HCT116 (cell line): ENCODE measurements at regions not wholly inside any gene's neighbourhood (a gene's known extent, or its start where the extent isn't known, plus 50 kb on each side); places are given as distances from the start of the nearest gene placed in this dataset.
A peak's percentile ranks its signal among the peaks of the same experiment; 100 is the strongest.

ENCODE experiments used
- ATAC-seq: fragments of 200-7000 bp; cut with Tn5 transposase; 2 replicates; pipeline ENCODE4 v1.9.1; 2020; ENCODE audit warnings: mild to moderate bottlenecking, moderate library complexity
- BruUV-seq: library from RNA; stranded (reverse); fragments of 400-500 nt; replicated peaks from 2 replicates; lab custom pipeline; 2021; lab: Mats Ljungman, UMichigan
- CTCF ChIA-PET: fragments of 300-600 bp; sonication (Branson Sonifier 250); formaldehyde crosslinking; loops from one replicate; lab custom pipeline; 2021; ENCODE audit warnings: antibody characterized with exemption; lab: Charles Lee
- POLR2A ChIA-PET: fragments of 300-600, 350-600 bp; sonication (Branson Sonifier 250); formaldehyde crosslinking; loops from one replicate; lab custom pipeline; 2021; ENCODE audit warnings: antibody characterized with exemption; lab: Charles Lee
- RAD21 ChIA-PET, 2 experiments: fragments of 300-600 bp; sonication (Branson Sonifier 250); formaldehyde crosslinking; loops; one replicate each; lab custom pipeline; 2023; ENCODE audit warnings: low total read pairs in 2 of 2; ENCODE audit not compliant: uncharacterized antibody in 2 of 2, unreplicated experiment in 2 of 2, low non-redundant PET in 1 of 2; lab: Charles Lee
- DNase-seq: peaks from one replicate; pipeline ENCODE4 v3.0.0-alpha.2; 2010; ENCODE audit warnings: low read depth, low spot score
- H2AFZ ChIP-seq: fragments of 200-600 bp; shearing (Covaris generic), sonication (generic); 2 replicates; pipeline ENCODE4 v1.6.1; 2017; ENCODE audit warnings: low read depth, mixed run types, mixed read lengths, antibody characterized with exemption, low read length; ENCODE audit not compliant: poor library complexity, severe bottlenecking
- H3K27ac ChIP-seq: 2 replicates; pipeline ENCODE4 v1.5.1; 2012; ENCODE audit warnings: low read depth, low read length
- H3K27me3 ChIP-seq: fragments of 200-600 bp; sonication (generic); 2 replicates; pipeline ENCODE4 v1.6.1; 2016; ENCODE audit warnings: mixed run types, low read length, mixed read lengths; ENCODE audit not compliant: insufficient read depth
- H3K36me3 ChIP-seq, 2 experiments: fragments of 200-500 bp in 1 of 2; fragments of 200-600 bp in 1 of 2; sonication (Bioruptor generic) in 1 of 2; sonication (generic) in 1 of 2; 2 replicates each; pipeline versions ENCODE4 v1.5.1 to v1.6.1; 2014 to 2016; ENCODE audit warnings: low read length in 2 of 2, inconsistent platforms in 1 of 2, mixed read lengths in 1 of 2, mixed run types in 1 of 2; ENCODE audit not compliant: insufficient read depth in 2 of 2, control insufficient read depth in 1 of 2
- H3K4me1 ChIP-seq, 2 experiments: fragments of 200-600 bp in 1 of 2; sonication (generic) in 1 of 2; 2 replicates each; pipeline versions ENCODE4 v1.5.1 to v1.6.1; 2012 to 2017; ENCODE audit warnings: low read length in 2 of 2, inconsistent platforms in 1 of 2, mild to moderate bottlenecking in 1 of 2, mixed read lengths in 1 of 2, mixed run types in 1 of 2, moderate library complexity in 1 of 2; ENCODE audit not compliant: insufficient read depth in 2 of 2, control insufficient read depth in 1 of 2
- H3K4me2 ChIP-seq: fragments of 200-600 bp; sonication (generic); 2 replicates; pipeline ENCODE4 v1.6.1; 2017; ENCODE audit warnings: mixed run types, low read length, mixed read lengths
- H3K4me3 ChIP-seq, 2 experiments: fragments of 200-600 bp in 1 of 2; sonication (generic) in 1 of 2; replicated peaks in 1 of 2; 2 replicates each; pipeline ENCODE4 v1.5.1; 2011 to 2016; ENCODE audit warnings: low read length in 2 of 2, control low read depth in 1 of 2, low read depth in 1 of 2, mild to moderate bottlenecking in 1 of 2, mixed read lengths in 1 of 2, mixed run types in 1 of 2
- H3K79me2 ChIP-seq: fragments of 200-600 bp; sonication (generic); 2 replicates; pipeline ENCODE4 v1.6.1; 2017; ENCODE audit warnings: mild to moderate bottlenecking, mixed run types, low read length, moderate library complexity, mixed read lengths; ENCODE audit not compliant: insufficient read depth
- H3K9ac ChIP-seq: fragments of 200-600 bp; sonication (generic); 2 replicates; pipeline ENCODE4 v1.6.1; 2016; ENCODE audit warnings: low read length, mixed read lengths
- H3K9me2 ChIP-seq: fragments of 200-600 bp; sonication (generic), shearing (Covaris generic); 2 replicates; pipeline ENCODE4 v1.6.1; 2017; ENCODE audit warnings: mixed run types, mild to moderate bottlenecking, moderate library complexity; ENCODE audit not compliant: insufficient read depth
- H3K9me3 ChIP-seq, 2 experiments: fragments of 200-500 bp in 1 of 2; fragments of 200-600 bp in 1 of 2; sonication (Bioruptor generic) in 1 of 2; sonication (generic) in 1 of 2; 2 replicates each; pipeline ENCODE4 v1.6.1; 2014 to 2017; ENCODE audit warnings: low read length in 2 of 2, mixed read lengths in 2 of 2, inconsistent platforms in 1 of 2, low read depth in 1 of 2, mild to moderate bottlenecking in 1 of 2, mixed run types in 1 of 2, moderate library complexity in 1 of 2; ENCODE audit not compliant: control insufficient read depth in 1 of 2, insufficient read depth in 1 of 2
- H4K20me1 ChIP-seq: fragments of 200-600 bp; sonication (generic), shearing (Covaris generic); 2 replicates; pipeline ENCODE4 v1.6.1; 2017; ENCODE audit warnings: mixed run types, mild to moderate bottlenecking, moderate library complexity; ENCODE audit not compliant: insufficient read depth
- CBX3 ChIP-seq: IDR thresholded peaks from 2 replicates; pipeline ENCODE4 v1.6.1; 2012; ENCODE audit warnings: low read depth
- EGR1 ChIP-seq: IDR thresholded peaks from 2 replicates; pipeline ENCODE4 v1.6.1; 2012; ENCODE audit warnings: low read depth
- EZH2 ChIP-seq: fragments of 200-600 bp; sonication (generic); IDR thresholded peaks from 2 replicates; pipeline ENCODE4 v1.6.1; 2017; ENCODE audit warnings: antibody characterized with exemption, mixed run types
- POLR2A ChIP-seq: IDR thresholded peaks from 2 replicates; pipeline ENCODE4 v1.7.0; 2011; ENCODE audit warnings: borderline replicate concordance; ENCODE audit not compliant: insufficient read depth, insufficient read length; ENCODE audit errors: extremely low read depth
- POLR2AphosphoS5 ChIP-seq: IDR thresholded peaks from 2 replicates; pipeline ENCODE4 v1.6.1; 2011; ENCODE audit warnings: mild to moderate bottlenecking, low read depth, low read length, moderate library complexity
- REST ChIP-seq: IDR thresholded peaks from 2 replicates; pipeline ENCODE4 v1.6.1; 2012; ENCODE audit warnings: low read depth
- SIN3A ChIP-seq: IDR thresholded peaks from 2 replicates; pipeline ENCODE4 v1.6.1; 2012; ENCODE audit warnings: low read depth
- TCF7L2 ChIP-seq: IDR thresholded peaks from 2 replicates; pipeline ENCODE4 v1.7.0; 2011; ENCODE audit warnings: borderline replicate concordance, inconsistent platforms; ENCODE audit not compliant: insufficient read depth, insufficient read length; ENCODE audit errors: extremely low read depth
- YY1 ChIP-seq: IDR thresholded peaks from 2 replicates; pipeline ENCODE4 v1.6.1; 2011; ENCODE audit warnings: low read length, low read depth, moderate library complexity, mild to moderate bottlenecking; ENCODE audit not compliant: insufficient replicate concordance; ENCODE audit errors: extremely low read depth
- intact Hi-C: fragments of 100-400 bp; cut with micrococcal nuclease; formaldehyde crosslinking; loops from 2 replicates; pipeline ENCODE4 v1.10.0; 2022
- TF ChIP-seq, protein P1 (sequence below): IDR thresholded peaks from 2 replicates; pipeline ENCODE4 v1.6.1; 2011; ENCODE audit warnings: mild to moderate bottlenecking, low read length, moderate library complexity; ENCODE audit not compliant: insufficient replicate concordance; ENCODE audit errors: extremely low read depth
- TF ChIP-seq, protein P2 (sequence below): IDR thresholded peaks from 2 replicates; pipeline ENCODE4 v1.6.1; 2012
- TF ChIP-seq, protein P3 (sequence below), 3 experiments: fragments of 200-600 bp in 1 of 3; sonication (generic) in 1 of 3; IDR thresholded peaks in 2 of 3; conservative IDR thresholded peaks in 1 of 3; 2 replicates each; pipeline ENCODE4 v1.5.1; 2012 to 2017; ENCODE audit warnings: low read depth in 2 of 3, low read length in 2 of 3, antibody characterized with exemption in 1 of 3, borderline replicate concordance in 1 of 3, control low read depth in 1 of 3, mild to moderate bottlenecking in 1 of 3, mixed read lengths in 1 of 3, mixed run types in 1 of 3, moderate library complexity in 1 of 3; ENCODE audit not compliant: insufficient read depth in 1 of 3
- TF ChIP-seq, protein P4 (sequence below): IDR thresholded peaks from 2 replicates; pipeline ENCODE4 v1.6.1; 2012

DNA sequence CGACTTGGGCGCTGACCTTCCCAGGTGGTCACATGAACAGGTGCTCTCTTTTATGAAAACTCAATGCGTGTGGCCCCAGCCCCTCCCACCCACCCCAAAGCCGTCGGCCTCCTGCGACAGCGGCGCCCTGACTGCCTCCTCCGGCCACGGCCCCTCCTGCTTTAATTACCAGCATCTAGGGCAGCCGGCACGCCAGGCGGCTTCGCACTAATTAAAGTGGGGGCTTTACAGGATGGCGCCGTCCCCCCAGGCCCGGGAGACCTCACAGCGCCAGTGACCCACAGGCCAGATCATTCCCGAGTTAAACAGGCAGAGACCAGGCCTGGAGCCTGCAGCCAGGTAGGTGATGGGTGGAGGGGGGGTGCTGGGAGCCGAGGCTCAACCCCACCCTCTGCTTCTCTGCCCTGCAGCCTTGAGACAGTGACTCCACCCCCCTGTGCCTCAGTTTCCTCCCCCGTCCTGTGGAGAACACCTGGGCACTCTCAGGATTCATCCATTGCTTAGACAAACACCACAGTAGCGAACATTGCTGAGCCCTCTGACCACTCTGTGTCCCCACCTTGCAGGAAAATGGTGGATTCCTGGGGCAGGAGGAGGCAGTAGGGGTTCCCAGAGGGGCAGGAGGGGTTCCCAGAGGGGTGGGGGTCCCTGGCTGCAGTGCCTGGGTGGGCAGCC, 100.8 kb downstream of the MICALL2 start:
- Histone ChIP-seq H3K4me2 (no peak overlapping the region), H3K27me3 (no peaks in the 10 kb centered on the region), H3K27ac (no peak overlapping the region), H3K9me3 (no peaks in the 10 kb centered on the region), H3K9me2 (no peaks in the 10 kb centered on the region), H4K20me1 (no peaks in the 10 kb centered on the region), H3K4me3 (no peak overlapping the region), H3K4me1 (peaks cover 8 to 9% of the 10 kb centered on the region in 2 experiments; a peak in 3 of 4 replicates), H3K36me3 (no peaks in the 10 kb centered on the region), H2AFZ (no peak overlapping the region)
- DNase-seq (no peak), ATAC-seq (peak; percentile 18)
- no TSS peak for BruUV-seq
- POLR2A ChIA-PET = no interaction called here
- TF ChIP-seq, protein P1, sequence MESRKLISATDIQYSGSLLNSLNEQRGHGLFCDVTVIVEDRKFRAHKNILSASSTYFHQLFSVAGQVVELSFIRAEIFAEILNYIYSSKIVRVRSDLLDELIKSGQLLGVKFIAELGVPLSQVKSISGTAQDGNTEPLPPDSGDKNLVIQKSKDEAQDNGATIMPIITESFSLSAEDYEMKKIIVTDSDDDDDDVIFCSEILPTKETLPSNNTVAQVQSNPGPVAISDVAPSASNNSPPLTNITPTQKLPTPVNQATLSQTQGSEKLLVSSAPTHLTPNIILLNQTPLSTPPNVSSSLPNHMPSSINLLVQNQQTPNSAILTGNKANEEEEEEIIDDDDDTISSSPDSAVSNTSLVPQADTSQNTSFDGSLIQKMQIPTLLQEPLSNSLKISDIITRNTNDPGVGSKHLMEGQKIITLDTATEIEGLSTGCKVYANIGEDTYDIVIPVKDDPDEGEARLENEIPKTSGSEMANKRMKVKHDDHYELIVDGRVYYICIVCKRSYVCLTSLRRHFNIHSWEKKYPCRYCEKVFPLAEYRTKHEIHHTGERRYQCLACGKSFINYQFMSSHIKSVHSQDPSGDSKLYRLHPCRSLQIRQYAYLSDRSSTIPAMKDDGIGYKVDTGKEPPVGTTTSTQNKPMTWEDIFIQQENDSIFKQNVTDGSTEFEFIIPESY = no peak
- TF ChIP-seq, protein P2, sequence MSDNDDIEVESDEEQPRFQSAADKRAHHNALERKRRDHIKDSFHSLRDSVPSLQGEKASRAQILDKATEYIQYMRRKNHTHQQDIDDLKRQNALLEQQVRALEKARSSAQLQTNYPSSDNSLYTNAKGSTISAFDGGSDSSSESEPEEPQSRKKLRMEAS = no peak
- TF ChIP-seq POLR2A (no peak), TCF7L2 (no peak), EZH2 (no peak), YY1 (no peak), CBX3 (no peak), REST (no peak), EGR1 (no peak), POLR2AphosphoS5 (no peak), SIN3A (no peak)
- TF ChIP-seq, protein P3, sequence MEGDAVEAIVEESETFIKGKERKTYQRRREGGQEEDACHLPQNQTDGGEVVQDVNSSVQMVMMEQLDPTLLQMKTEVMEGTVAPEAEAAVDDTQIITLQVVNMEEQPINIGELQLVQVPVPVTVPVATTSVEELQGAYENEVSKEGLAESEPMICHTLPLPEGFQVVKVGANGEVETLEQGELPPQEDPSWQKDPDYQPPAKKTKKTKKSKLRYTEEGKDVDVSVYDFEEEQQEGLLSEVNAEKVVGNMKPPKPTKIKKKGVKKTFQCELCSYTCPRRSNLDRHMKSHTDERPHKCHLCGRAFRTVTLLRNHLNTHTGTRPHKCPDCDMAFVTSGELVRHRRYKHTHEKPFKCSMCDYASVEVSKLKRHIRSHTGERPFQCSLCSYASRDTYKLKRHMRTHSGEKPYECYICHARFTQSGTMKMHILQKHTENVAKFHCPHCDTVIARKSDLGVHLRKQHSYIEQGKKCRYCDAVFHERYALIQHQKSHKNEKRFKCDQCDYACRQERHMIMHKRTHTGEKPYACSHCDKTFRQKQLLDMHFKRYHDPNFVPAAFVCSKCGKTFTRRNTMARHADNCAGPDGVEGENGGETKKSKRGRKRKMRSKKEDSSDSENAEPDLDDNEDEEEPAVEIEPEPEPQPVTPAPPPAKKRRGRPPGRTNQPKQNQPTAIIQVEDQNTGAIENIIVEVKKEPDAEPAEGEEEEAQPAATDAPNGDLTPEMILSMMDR (IDR thresholded peaks at IDR 0.05 in 2 of 3, conservative IDR thresholded peaks at IDR 0.05 in 1 of 3; ENCODE audit: borderline replicate concordance in 1 of 3, insufficient read depth in 1 of 3, low read depth in 2 of 3, low read length in 2 of 3) = no peak
- TF ChIP-seq, protein P4, sequence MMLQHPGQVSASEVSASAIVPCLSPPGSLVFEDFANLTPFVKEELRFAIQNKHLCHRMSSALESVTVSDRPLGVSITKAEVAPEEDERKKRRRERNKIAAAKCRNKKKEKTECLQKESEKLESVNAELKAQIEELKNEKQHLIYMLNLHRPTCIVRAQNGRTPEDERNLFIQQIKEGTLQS = no peak
- TF ChIP-seq, all 23 proteins: peak for 0
- Histone ChIP-seq H3K9ac (no peak overlapping the region), H3K79me2 (no peaks in the 10 kb centered on the region)
- intact Hi-C loops = no loop called here
- ChIA-PET RAD21 (no interaction called here), CTCF (no interaction called here)
